Erythroblast (primary cell): ENCODE measurements at regions not wholly inside any gene's neighbourhood (a gene's known extent, or its start where the extent isn't known, plus 50 kb on each side); places are given as distances from the start of the nearest gene placed in this dataset.

Experiments used
- GATA1 ChIP-seq: IDR thresholded peaks from 2 replicates; pipeline ENCODE4 v1.6.1; 2011; ENCODE audit warnings: low read depth, mild to moderate bottlenecking, control low read depth, low read length, moderate library complexity
- POLR2A ChIP-seq: IDR thresholded peaks from 2 replicates; pipeline ENCODE4 v1.6.1; 2011; ENCODE audit warnings: mild to moderate bottlenecking, low read length

DNA sequence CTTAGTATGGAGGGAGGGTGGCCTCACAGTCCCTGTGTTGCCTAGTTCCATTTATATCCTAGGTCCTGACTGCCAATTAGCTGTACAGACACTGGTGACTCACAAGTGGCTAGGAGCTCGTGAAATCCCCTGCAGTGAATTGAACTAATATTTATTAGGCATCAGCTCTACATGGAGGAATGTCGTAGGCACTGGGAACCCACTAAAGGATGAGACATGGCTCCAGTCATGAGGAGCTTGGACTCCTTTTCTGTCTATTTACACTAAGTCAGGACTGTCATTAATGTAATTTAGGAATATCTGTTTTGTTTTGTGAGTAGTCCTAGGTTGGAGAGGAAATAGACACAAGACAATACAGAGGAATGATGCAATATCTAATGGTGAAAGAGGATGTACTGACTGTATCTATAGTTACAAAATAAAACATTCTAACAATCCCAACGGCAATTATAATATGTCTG is 67.7 kb downstream of the MID1IP1 start:
- TF ChIP-seq POLR2A, result no peak
- TF ChIP-seq GATA1, result no peak
